ENCODE measurements at regions not wholly inside any gene's neighbourhood (a gene's known extent, or its start where the extent isn't known, plus 50 kb on each side); places are given as distances from the start of the nearest gene placed in this dataset.
"Not testable (repeated sequence)": the region's sequence is repeated elsewhere in the genome, so short reads cannot be mapped to it uniquely, and the experiment has no call there.

- CTCF ChIA-PET: no interaction called here
- DNase-seq: no peak
- H3K4me3 Mint-ChIP-seq: no peak overlapping the region
- no peaks in the 10 kb centered on the region for H3K36me3 Mint-ChIP-seq
- no peaks in the 10 kb centered on the region for H3K9me3 Mint-ChIP-seq
- no peaks in the 10 kb centered on the region for H3K27me3 Mint-ChIP-seq
- no peaks in the 10 kb centered on the region for H3K4me1 Mint-ChIP-seq
- no peak overlapping the region for H3K27ac Mint-ChIP-seq
Observed at GRCh38 chr11:114787126-114787525, 108.8 kb downstream of the NXPE2 start.

GRCh38 chr11:114790910-114791309, 112.6 kb downstream of the NXPE2 start:
- Mint-ChIP-seq H3K27me3 (no peaks in the 10 kb centered on the region), H3K27ac (no peak overlapping the region), H3K4me3 (no peak overlapping the region), H3K36me3 (no peaks in the 10 kb centered on the region), H3K4me1 (no peaks in the 10 kb centered on the region), H3K9me3 (no peaks in the 10 kb centered on the region)
- no peak for DNase-seq
- CTCF ChIA-PET: no interaction called here

- no peak overlapping the region for H3K4me3 Mint-ChIP-seq
- no peaks in the 10 kb centered on the region for H3K36me3 Mint-ChIP-seq
- no peak overlapping the region for H3K27ac Mint-ChIP-seq
- CTCF ChIA-PET: no interaction called here
- H3K4me1 Mint-ChIP-seq: no peaks in the 10 kb centered on the region
- H3K9me3 Mint-ChIP-seq: no peaks in the 10 kb centered on the region
- DNase-seq: no peak
- H3K27me3 Mint-ChIP-seq: peaks cover 10% of the 10 kb centered on the region
Observed at GRCh38 chr11:114794048-114794684, 115.8 kb downstream of the NXPE2 start.

GRCh38 chr11:114796954-114797721, 118.8 kb downstream of the NXPE2 start:
- Mint-ChIP-seq H3K4me3 (no peak overlapping the region), H3K9me3 (no peaks in the 10 kb centered on the region), H3K27ac (no peak overlapping the region), H3K36me3 (no peaks in the 10 kb centered on the region), H3K4me1 (no peaks in the 10 kb centered on the region), H3K27me3 (peaks cover 18% of the 10 kb centered on the region)
- CTCF ChIA-PET: interaction anchor here (0.6 to 0.8 kb wide), 2 partner anchors 22 to 58 kb away, joined by 3 read pairs; no protein-coding TSS in a partner anchor
- DNase-seq: no peak

- no peaks in the 10 kb centered on the region for H3K4me1 Mint-ChIP-seq
- CTCF ChIA-PET: no interaction called here
- no peak for DNase-seq
- no peak overlapping the region for H3K27ac Mint-ChIP-seq
- no peaks in the 10 kb centered on the region for H3K36me3 Mint-ChIP-seq
- H3K4me3 Mint-ChIP-seq: no peak overlapping the region
- peaks cover 18% of the 10 kb centered on the region for H3K27me3 Mint-ChIP-seq
- H3K9me3 Mint-ChIP-seq: no peaks in the 10 kb centered on the region
Observed at GRCh38 chr11:114799476-114799875, 121.1 kb downstream of the NXPE2 start.

- H3K36me3 Mint-ChIP-seq: no peaks in the 10 kb centered on the region
- no peaks in the 10 kb centered on the region for H3K4me1 Mint-ChIP-seq
- peaks cover 18% of the 10 kb centered on the region for H3K27me3 Mint-ChIP-seq
- H3K4me3 Mint-ChIP-seq: no peak overlapping the region
- no peak for DNase-seq
- no peaks in the 10 kb centered on the region for H3K9me3 Mint-ChIP-seq
- CTCF ChIA-PET: no interaction called here
- no peak overlapping the region for H3K27ac Mint-ChIP-seq
Observed at GRCh38 chr11:114801773-114802172, 123.4 kb downstream of the NXPE2 start.

- DNase-seq: no peak
- no peaks in the 10 kb centered on the region for H3K36me3 Mint-ChIP-seq
- no peaks in the 10 kb centered on the region for H3K4me1 Mint-ChIP-seq
- H3K9me3 Mint-ChIP-seq: no peaks in the 10 kb centered on the region
- H3K27ac Mint-ChIP-seq: no peak overlapping the region
- peaks cover 18% of the 10 kb centered on the region for H3K27me3 Mint-ChIP-seq
- H3K4me3 Mint-ChIP-seq: no peak overlapping the region
- CTCF ChIA-PET: no interaction called here
Observed at GRCh38 chr11:114802878-114803277, 124.6 kb downstream of the NXPE2 start.

- H3K4me3 Mint-ChIP-seq, H3K9me3 Mint-ChIP-seq, DNase-seq, H3K4me1 Mint-ChIP-seq, H3K27ac Mint-ChIP-seq, CTCF ChIA-PET, H3K36me3 Mint-ChIP-seq, H3K27me3 Mint-ChIP-seq: not testable (repeated sequence)
Observed at GRCh38 chr11:114805431-114805830, 127.1 kb downstream of the NXPE2 start.

GRCh38 chr11:114811971-114812370, 133.6 kb downstream of the NXPE2 start:
- Mint-ChIP-seq H3K4me1 (no peaks in the 10 kb centered on the region), H3K4me3 (no peak overlapping the region), H3K36me3 (no peaks in the 10 kb centered on the region), H3K9me3 (no peaks in the 10 kb centered on the region), H3K27ac (no peak overlapping the region), H3K27me3 (no peaks in the 10 kb centered on the region)
- CTCF ChIA-PET: no interaction called here
- no peak for DNase-seq

- Mint-ChIP-seq H3K27me3 (no peaks in the 10 kb centered on the region), H3K27ac (no peak overlapping the region), H3K36me3 (no peaks in the 10 kb centered on the region), H3K9me3 (no peaks in the 10 kb centered on the region), H3K4me1 (no peaks in the 10 kb centered on the region), H3K4me3 (no peak overlapping the region)
- DNase-seq: no peak
- CTCF ChIA-PET: interaction anchor here (0.6 to 0.9 kb wide), 2 partner anchors 9 to 23 kb away, joined by 3 read pairs; no protein-coding TSS in a partner anchor
Observed at GRCh38 chr11:114812733-114813132, 134.4 kb downstream of the NXPE2 start.

- H3K27me3 Mint-ChIP-seq: no peaks in the 10 kb centered on the region
- H3K9me3 Mint-ChIP-seq: no peaks in the 10 kb centered on the region
- no peaks in the 10 kb centered on the region for H3K36me3 Mint-ChIP-seq
- no peaks in the 10 kb centered on the region for H3K4me1 Mint-ChIP-seq
- no peak overlapping the region for H3K27ac Mint-ChIP-seq
- CTCF ChIA-PET: interaction anchor here (0.6 to 0.9 kb wide), 2 partner anchors 8 to 23 kb away, joined by 3 read pairs; no protein-coding TSS in a partner anchor
- DNase-seq: no peak
- no peak overlapping the region for H3K4me3 Mint-ChIP-seq
Observed at GRCh38 chr11:114813189-114813718, 134.9 kb downstream of the NXPE2 start.

GRCh38 chr11:114815176-114815575, 136.8 kb downstream of the NXPE2 start:
- Mint-ChIP-seq H3K27ac (no peak overlapping the region), H3K27me3 (no peaks in the 10 kb centered on the region), H3K4me3 (no peak overlapping the region), H3K4me1 (no peaks in the 10 kb centered on the region), H3K9me3 (no peaks in the 10 kb centered on the region), H3K36me3 (no peaks in the 10 kb centered on the region)
- no peak for DNase-seq
- CTCF ChIA-PET: no interaction called here

- Mint-ChIP-seq H3K4me1 (no peaks in the 10 kb centered on the region), H3K27ac (no peak overlapping the region), H3K9me3 (no peaks in the 10 kb centered on the region), H3K4me3 (no peak overlapping the region), H3K27me3 (no peaks in the 10 kb centered on the region), H3K36me3 (no peaks in the 10 kb centered on the region)
- no peak for DNase-seq
- CTCF ChIA-PET: no interaction called here
Observed at GRCh38 chr11:114815761-114816160, 137.4 kb downstream of the NXPE2 start.

- Mint-ChIP-seq H3K4me1 (no peaks in the 10 kb centered on the region), H3K27ac (no peak overlapping the region), H3K9me3 (no peaks in the 10 kb centered on the region), H3K4me3 (no peak overlapping the region), H3K27me3 (no peaks in the 10 kb centered on the region), H3K36me3 (no peaks in the 10 kb centered on the region)
- DNase-seq: no peak
- CTCF ChIA-PET: no interaction called here
Observed at GRCh38 chr11:114816791-114817190, 138.5 kb downstream of the NXPE2 start.

- CTCF ChIA-PET: no interaction called here
- no peaks in the 10 kb centered on the region for H3K9me3 Mint-ChIP-seq
- DNase-seq: no peak
- no peaks in the 10 kb centered on the region for H3K36me3 Mint-ChIP-seq
- H3K27me3 Mint-ChIP-seq: no peaks in the 10 kb centered on the region
- H3K4me1 Mint-ChIP-seq: no peaks in the 10 kb centered on the region
- no peak overlapping the region for H3K27ac Mint-ChIP-seq
- no peak overlapping the region for H3K4me3 Mint-ChIP-seq
Observed at GRCh38 chr11:114818382-114818781, 140.1 kb downstream of the NXPE2 start.

Data from activated naive CD4-positive, alpha-beta T cell treated with anti-CD3 and anti-CD28 coated beads, Interleukin-2, amount 10 ng/mL, durations not matched to agents 7 days and 5 days (primary cell).